ENCODE measurements at regions not wholly inside any gene's neighbourhood (a gene's known extent, or its start where the extent isn't known, plus 50 kb on each side); places are given as distances from the start of the nearest gene placed in this dataset.

GRCh38 chr6:4587171-4587570 is 189.0 kb upstream of the CDYL start:
- Histone ChIP-seq H3K36me3 (no peaks in the 10 kb centered on the region), H3K27me3 (replicated peaks in 1 of 7) (no peaks in the 10 kb centered on the region), H3K27ac (no peak overlapping the region), H3K9me3 (no peaks in the 10 kb centered on the region), H3K4me3 (no peak overlapping the region), H3K4me1 (peaks cover 0 to 4% (median 0%) of the 10 kb centered on the region in 6 donors)
- 70 to 98% (median 89%) methylated on average over 4 of the region's 4 CpGs for WGBS, 5 donors
- no peak for TF ChIP-seq POLR2A (IDR thresholded peaks at IDR 0.05)
- DNase-seq: no peak
- intact Hi-C loops (cut with DNase I; ENCODE audit: low total_unique reads): no loop called here

GRCh38 chr6:4586469-4586859 is 189.7 kb upstream of the CDYL start:
- Histone ChIP-seq H3K4me3 (no peak overlapping the region), H3K27ac (no peak overlapping the region), H3K27me3 (replicated peaks in 1 of 7) (no peaks in the 10 kb centered on the region), H3K4me1 (peaks cover 0 to 7% (median 0%) of the 10 kb centered on the region in 6 donors), H3K36me3 (no peaks in the 10 kb centered on the region), H3K9me3 (peaks cover 0 to 4% (median 0%) of the 10 kb centered on the region in 8 donors)
- TF ChIP-seq, protein P1, sequence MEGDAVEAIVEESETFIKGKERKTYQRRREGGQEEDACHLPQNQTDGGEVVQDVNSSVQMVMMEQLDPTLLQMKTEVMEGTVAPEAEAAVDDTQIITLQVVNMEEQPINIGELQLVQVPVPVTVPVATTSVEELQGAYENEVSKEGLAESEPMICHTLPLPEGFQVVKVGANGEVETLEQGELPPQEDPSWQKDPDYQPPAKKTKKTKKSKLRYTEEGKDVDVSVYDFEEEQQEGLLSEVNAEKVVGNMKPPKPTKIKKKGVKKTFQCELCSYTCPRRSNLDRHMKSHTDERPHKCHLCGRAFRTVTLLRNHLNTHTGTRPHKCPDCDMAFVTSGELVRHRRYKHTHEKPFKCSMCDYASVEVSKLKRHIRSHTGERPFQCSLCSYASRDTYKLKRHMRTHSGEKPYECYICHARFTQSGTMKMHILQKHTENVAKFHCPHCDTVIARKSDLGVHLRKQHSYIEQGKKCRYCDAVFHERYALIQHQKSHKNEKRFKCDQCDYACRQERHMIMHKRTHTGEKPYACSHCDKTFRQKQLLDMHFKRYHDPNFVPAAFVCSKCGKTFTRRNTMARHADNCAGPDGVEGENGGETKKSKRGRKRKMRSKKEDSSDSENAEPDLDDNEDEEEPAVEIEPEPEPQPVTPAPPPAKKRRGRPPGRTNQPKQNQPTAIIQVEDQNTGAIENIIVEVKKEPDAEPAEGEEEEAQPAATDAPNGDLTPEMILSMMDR (IDR thresholded peaks at IDR 0.05 in 8 of 11, conservative IDR thresholded peaks at IDR 0.05 in 3 of 11): no peak
- TF ChIP-seq POLR2A (IDR thresholded peaks at IDR 0.05) (no peak), POLR2AphosphoS5 (IDR thresholded peaks at IDR 0.05) (no peak)
- 83 to 96% (median 94%) methylated on average over 3 of the region's 3 CpGs for WGBS, 5 donors
- no peak for DNase-seq
- intact Hi-C loops (cut with DNase I; ENCODE audit: low total_unique reads): no loop called here

DNA sequence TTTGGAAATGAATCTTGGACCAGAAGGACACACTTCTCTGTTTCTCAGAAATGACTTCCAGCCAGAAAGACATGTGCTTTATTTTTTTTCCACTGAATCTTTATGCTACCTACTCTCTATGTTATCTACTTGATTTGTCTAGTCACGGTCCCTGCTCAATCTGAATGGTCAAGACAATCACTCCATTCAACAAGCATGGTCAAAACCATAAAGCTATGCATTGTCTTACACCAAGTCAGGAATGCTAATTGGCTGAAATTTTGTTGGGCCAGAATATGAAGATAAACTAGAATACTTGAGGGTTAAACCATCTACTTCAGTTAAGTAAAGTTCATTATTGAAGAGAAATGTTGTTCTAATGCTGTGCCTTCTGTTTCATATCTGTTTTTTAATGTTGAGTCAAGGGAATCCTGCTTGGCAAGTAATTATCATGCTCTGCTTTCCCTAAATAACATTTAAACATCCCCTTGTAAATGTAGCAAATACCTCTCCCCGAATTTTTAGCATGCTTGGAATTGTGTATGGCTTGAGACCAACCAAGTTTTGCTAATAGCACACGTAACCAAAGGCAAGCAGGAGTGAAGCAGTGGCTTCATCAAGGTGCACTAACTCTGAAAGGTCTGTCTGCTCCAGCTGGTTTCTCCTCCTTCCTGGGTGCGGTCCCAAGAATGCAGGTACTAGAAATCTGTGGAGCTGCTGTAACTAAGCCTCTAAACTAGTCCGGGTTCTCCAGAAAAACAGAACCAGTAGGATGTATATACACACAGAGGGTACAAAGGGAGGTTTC is 190.3 kb upstream of the CDYL start:
- peaks cover 0 to 7% (median 0%) of the 10 kb centered on the region in 6 donors for H3K4me1 ChIP-seq
- no peaks in the 10 kb centered on the region for H3K27me3 ChIP-seq (replicated peaks in 1 of 7)
- no peak overlapping the region for H3K27ac ChIP-seq
- 78 to 94% (median 85%) methylated on average over 5 of the region's 5 CpGs for WGBS, 5 donors
- DNase-seq: no peak
- no peak overlapping the region for H3K4me3 ChIP-seq
- TF ChIP-seq POLR2AphosphoS5 (IDR thresholded peaks at IDR 0.05): no peak
- TF ChIP-seq POLR2A (IDR thresholded peaks at IDR 0.05): no peak
- TF ChIP-seq, protein P1 (IDR thresholded peaks at IDR 0.05 in 8 of 11, conservative IDR thresholded peaks at IDR 0.05 in 3 of 11): no peak
- intact Hi-C loops (cut with DNase I; ENCODE audit: low total_unique reads): no loop called here
- H3K9me3 ChIP-seq: peaks cover 0 to 4% (median 0%) of the 10 kb centered on the region in 8 donors
- H3K36me3 ChIP-seq: no peaks in the 10 kb centered on the region

- H3K27me3 ChIP-seq (replicated peaks in 1 of 7): no peaks in the 10 kb centered on the region
- peaks cover 0 to 4% (median 0%) of the 10 kb centered on the region in 8 donors for H3K9me3 ChIP-seq
- peaks cover 0 to 7% (median 0%) of the 10 kb centered on the region in 6 donors for H3K4me1 ChIP-seq
- intact Hi-C loops (cut with DNase I; ENCODE audit: low total_unique reads): no loop called here
- WGBS, 5 donors: 87 to 95% (median 89%) methylated on average over 5 of the region's 5 CpGs
- H3K36me3 ChIP-seq: no peaks in the 10 kb centered on the region
- TF ChIP-seq POLR2AphosphoS5 (IDR thresholded peaks at IDR 0.05) (no peak), POLR2A (IDR thresholded peaks at IDR 0.05) (no peak)
- TF ChIP-seq, protein P1 (IDR thresholded peaks at IDR 0.05 in 8 of 11, conservative IDR thresholded peaks at IDR 0.05 in 3 of 11): no peak
- no peak overlapping the region for H3K4me3 ChIP-seq
- no peak for DNase-seq
- H3K27ac ChIP-seq: no peak overlapping the region
These were observed 191.4 kb upstream of the CDYL start for GRCh38 chr6:4584801-4585200.

Data from spleen (tissue), 11 donors.